H9 (cell line): ENCODE measurements at regions not wholly inside any gene's neighbourhood (a gene's known extent, or its start where the extent isn't known, plus 50 kb on each side); places are given as distances from the start of the nearest gene placed in this dataset.

ENCODE experiments used
- DNase-seq: peaks from one replicate; pipeline ENCODE4 v3.0.0-alpha.2; 2017
- H2AFZ ChIP-seq: one replicate; pipeline ENCODE4 v1.6.1; 2013; ENCODE audit warnings: mild to moderate bottlenecking, low read length, control low read depth, moderate library complexity
- H2AK5ac ChIP-seq: 2 replicates; pipeline ENCODE4 v1.6.1; 2013; ENCODE audit warnings: low read length, control low read depth, mixed read lengths; ENCODE audit not compliant: insufficient read length
- H2BK120ac ChIP-seq: one replicate; pipeline ENCODE4 v1.6.1; 2013; ENCODE audit warnings: low read depth, mild to moderate bottlenecking, low read length, control low read depth, inconsistent platforms; ENCODE audit not compliant: poor library complexity, severe bottlenecking
- H2BK12ac ChIP-seq: 2 replicates; pipeline ENCODE4 v1.6.1; 2013; ENCODE audit warnings: low read length, control low read depth, mixed read lengths, low read depth; ENCODE audit not compliant: insufficient read length
- H2BK15ac ChIP-seq: 2 replicates; pipeline ENCODE4 v1.6.1; 2013; ENCODE audit warnings: low read depth, low read length, control low read depth
- H2BK20ac ChIP-seq: one replicate; pipeline ENCODE4 v1.6.1; 2013; ENCODE audit warnings: low read depth, mild to moderate bottlenecking, low read length, control low read depth, inconsistent platforms; ENCODE audit not compliant: poor library complexity, severe bottlenecking
- H2BK5ac ChIP-seq: 2 replicates; pipeline ENCODE4 v1.6.1; 2013; ENCODE audit warnings: low read length, control low read depth, mixed read lengths; ENCODE audit not compliant: insufficient read length
- H3K14ac ChIP-seq: 2 replicates; pipeline ENCODE4 v1.6.1; 2013; ENCODE audit warnings: low read length, control low read depth; ENCODE audit not compliant: insufficient read depth
- H3K18ac ChIP-seq: 2 replicates; pipeline ENCODE4 v1.6.1; 2013; ENCODE audit warnings: low read depth, mild to moderate bottlenecking, mixed read lengths, low read length, control low read depth; ENCODE audit not compliant: insufficient read length
- H3K23ac ChIP-seq: 2 replicates; pipeline ENCODE4 v1.6.1; 2013; ENCODE audit warnings: low read length, control low read depth, mixed read lengths, low read depth; ENCODE audit not compliant: insufficient read length
- H3K23me2 ChIP-seq: 2 replicates; pipeline ENCODE4 v1.6.1; 2013; ENCODE audit warnings: low read depth, mild to moderate bottlenecking, mixed read lengths, low read length, control low read depth; ENCODE audit not compliant: insufficient read length, poor library complexity, severe bottlenecking
- H3K27ac ChIP-seq: 2 replicates; pipeline ENCODE4 v1.5.1; 2013; ENCODE audit warnings: low read length, control low read depth, mixed read lengths, low read depth; ENCODE audit not compliant: insufficient read length
- H3K27me3 ChIP-seq: 2 replicates; pipeline ENCODE4 v1.6.1; 2013; ENCODE audit warnings: low read length, control low read depth, inconsistent platforms; ENCODE audit not compliant: insufficient read depth
- H3K4ac ChIP-seq: 2 replicates; pipeline ENCODE4 v1.6.1; 2013; ENCODE audit warnings: low read depth, mild to moderate bottlenecking, control low read depth, inconsistent platforms, low read length, moderate library complexity
- H3K4me1 ChIP-seq: 2 replicates; pipeline ENCODE4 v1.6.1; 2013; ENCODE audit warnings: low read length, control low read depth, inconsistent platforms; ENCODE audit not compliant: insufficient read depth
- H3K4me2 ChIP-seq: 2 replicates; pipeline ENCODE4 v1.6.1; 2013; ENCODE audit warnings: low read length, control low read depth, mixed read lengths; ENCODE audit not compliant: insufficient read length, insufficient read depth
- H3K56ac ChIP-seq: 2 replicates; pipeline ENCODE4 v1.6.1; 2013; ENCODE audit warnings: low read depth, mild to moderate bottlenecking, mixed read lengths, low read length, control low read depth; ENCODE audit not compliant: insufficient read length
- H3K79me1 ChIP-seq: 2 replicates; pipeline ENCODE4 v1.6.1; 2013; ENCODE audit warnings: low read depth, mild to moderate bottlenecking, moderate library complexity, low read length, control low read depth, inconsistent platforms; ENCODE audit not compliant: insufficient read depth, poor library complexity, severe bottlenecking
- H3K79me2 ChIP-seq: 2 replicates; pipeline ENCODE4 v1.6.1; 2013; ENCODE audit warnings: low read length, control low read depth, inconsistent platforms; ENCODE audit not compliant: insufficient read depth
- H3K9ac ChIP-seq: 2 replicates; pipeline ENCODE4 v1.6.1; 2013; ENCODE audit warnings: low read length, control low read depth, mixed read lengths; ENCODE audit not compliant: insufficient read length; ENCODE audit errors: extremely low read depth
- H3K9me3 ChIP-seq: one replicate; pipeline ENCODE4 v1.6.1; 2013; ENCODE audit warnings: low read depth, low read length, inconsistent platforms; ENCODE audit not compliant: control insufficient read depth
- H3T11ph ChIP-seq: one replicate; pipeline ENCODE4 v1.6.1; 2013; ENCODE audit warnings: mild to moderate bottlenecking, low read length, control low read depth, inconsistent platforms
- H4K20me1 ChIP-seq: one replicate; pipeline ENCODE4 v1.6.1; 2013; ENCODE audit not compliant: control insufficient read depth, insufficient read length, insufficient read depth
- H4K5ac ChIP-seq: 2 replicates; pipeline ENCODE4 v1.6.1; 2013; ENCODE audit warnings: low read depth, mild to moderate bottlenecking, mixed read lengths, low read length, control low read depth; ENCODE audit not compliant: insufficient read length
- H4K8ac ChIP-seq: replicated peaks from 2 replicates; pipeline ENCODE4 v1.6.1; 2013; ENCODE audit warnings: low read length, control low read depth, mixed read lengths, low read depth; ENCODE audit not compliant: insufficient read length
- H4K91ac ChIP-seq: 2 replicates; pipeline ENCODE4 v1.6.1; 2013; ENCODE audit warnings: low read depth, mild to moderate bottlenecking, moderate library complexity, mixed read lengths, low read length, control low read depth; ENCODE audit not compliant: insufficient read length
- H3K27ac Mint-ChIP-seq, 3 experiments: 2 replicates in 2 of 3; 3 replicates in 1 of 3; pipeline ENCODE4 v1.8.0; 2020 to 2021; ENCODE audit warnings: mixed read lengths in 3 of 3, mild to moderate bottlenecking in 1 of 3, moderate library complexity in 1 of 3
- H3K27me3 Mint-ChIP-seq: 2 replicates; pipeline ENCODE4 v1.8.0; 2021; ENCODE audit warnings: low read depth, mild to moderate bottlenecking, moderate library complexity, mixed read lengths
- H3K36me3 Mint-ChIP-seq, 3 experiments: 2 replicates in 2 of 3; 3 replicates in 1 of 3; pipeline ENCODE4 v1.8.0; 2020 to 2021; ENCODE audit warnings: low read depth in 3 of 3, mixed read lengths in 3 of 3; ENCODE audit not compliant: insufficient read depth in 1 of 3
- H3K4me1 Mint-ChIP-seq, 2 experiments: 2 replicates each; pipeline ENCODE4 v1.8.0; 2020; ENCODE audit warnings: mixed read lengths in 2 of 2
- H3K4me3 Mint-ChIP-seq, 2 experiments: 2 replicates in 1 of 2; 3 replicates in 1 of 2; pipeline ENCODE4 v1.8.0; 2020 to 2021; ENCODE audit warnings: mild to moderate bottlenecking in 2 of 2, mixed read lengths in 2 of 2, moderate library complexity in 1 of 2
- H3K9me3 Mint-ChIP-seq, 2 experiments: 2 replicates in 1 of 2; 3 replicates in 1 of 2; pipeline ENCODE4 v1.8.0; 2020; ENCODE audit warnings: mild to moderate bottlenecking in 2 of 2, mixed read lengths in 2 of 2, moderate library complexity in 1 of 2
- CTCF ChIP-seq: fragments of 200-600 bp; sonication (generic); conservative IDR thresholded peaks from 3 replicates; pipeline ENCODE4 v1.8.0; 2021; ENCODE audit warnings: antibody characterized with exemption, mild to moderate bottlenecking
- WGBS: extraction: QIAGEN DNeasy Blood & Tissue Kit; methylation state at CpG from one replicate; pipeline ENCODE4 v1.1.7; 2013; ENCODE audit warnings: missing lambda C conversion rate, low lambda C conversion rate, mixed read lengths; ENCODE audit not compliant: insufficient read length; ENCODE audit errors: extremely low coverage; 5-methylcytosine and 5-hydroxymethylcytosine counted together

GRCh38 chr10:10852464-10852863 is 165.2 kb upstream of the CELF2 start:
- Histone ChIP-seq H3K9ac (no peak overlapping the region), H3K27me3 (no peaks in the 10 kb centered on the region), H3T11ph (no peak overlapping the region), H3K4me2 (no peak overlapping the region), H3K27ac (no peak overlapping the region), H3K79me2 (no peaks in the 10 kb centered on the region), H3K23ac (no peak overlapping the region), H2AK5ac (no peak overlapping the region), H4K91ac (no peak overlapping the region), H2AFZ (no peak overlapping the region), H3K56ac (no peak overlapping the region), H3K4ac (no peak overlapping the region), H2BK20ac (no peak overlapping the region), H4K20me1 (no peaks in the 10 kb centered on the region), H4K5ac (no peak overlapping the region), H3K18ac (no peak overlapping the region), H4K8ac (no peak overlapping the region), H3K9me3 (no peaks in the 10 kb centered on the region), H3K79me1 (no peaks in the 10 kb centered on the region), H2BK15ac (no peak overlapping the region), H2BK5ac (no peak overlapping the region), H3K14ac (no peak overlapping the region), H3K23me2 (no peaks in the 10 kb centered on the region), H2BK12ac (no peak overlapping the region), H2BK120ac (no peak overlapping the region), H3K4me1 (no peaks in the 10 kb centered on the region)
- Mint-ChIP-seq H3K27me3 (no peaks in the 10 kb centered on the region), H3K4me1 (no peaks in the 10 kb centered on the region), H3K4me3 (no peak overlapping the region), H3K27ac (no peak overlapping the region), H3K36me3 (no peaks in the 10 kb centered on the region), H3K9me3 (no peaks in the 10 kb centered on the region)
- no peak for TF ChIP-seq CTCF
- WGBS: no CpG with 5 or more reads among the region's 4 CpGs
- no peak for DNase-seq
